ENCODE measurements at regions not wholly inside any gene's neighbourhood (a gene's known extent, or its start where the extent isn't known, plus 50 kb on each side); places are given as distances from the start of the nearest gene placed in this dataset.
"Not testable (repeated sequence)": the region's sequence is repeated elsewhere in the genome, so short reads cannot be mapped to it uniquely, and the experiment has no call there.

GRCh38 chr13:73521985-73522524, 463.2 kb downstream of the KLF5 start:
- Mint-ChIP-seq H3K4me1 (peaks cover 57% of the 10 kb centered on the region), H3K27ac (peak overlapping the region; percentile 64), H3K27me3 (ENCODE audit: low read depth) (no peaks in the 10 kb centered on the region), H3K9me3 (peaks cover 9% of the 10 kb centered on the region), H3K4me3 (no peak overlapping the region), H3K36me3 (no peaks in the 10 kb centered on the region)
- DNase-seq (ENCODE audit: low spot score in 2 of 2, unreplicated experiment in 2 of 2), result no peak
- TF ChIP-seq, protein P1, sequence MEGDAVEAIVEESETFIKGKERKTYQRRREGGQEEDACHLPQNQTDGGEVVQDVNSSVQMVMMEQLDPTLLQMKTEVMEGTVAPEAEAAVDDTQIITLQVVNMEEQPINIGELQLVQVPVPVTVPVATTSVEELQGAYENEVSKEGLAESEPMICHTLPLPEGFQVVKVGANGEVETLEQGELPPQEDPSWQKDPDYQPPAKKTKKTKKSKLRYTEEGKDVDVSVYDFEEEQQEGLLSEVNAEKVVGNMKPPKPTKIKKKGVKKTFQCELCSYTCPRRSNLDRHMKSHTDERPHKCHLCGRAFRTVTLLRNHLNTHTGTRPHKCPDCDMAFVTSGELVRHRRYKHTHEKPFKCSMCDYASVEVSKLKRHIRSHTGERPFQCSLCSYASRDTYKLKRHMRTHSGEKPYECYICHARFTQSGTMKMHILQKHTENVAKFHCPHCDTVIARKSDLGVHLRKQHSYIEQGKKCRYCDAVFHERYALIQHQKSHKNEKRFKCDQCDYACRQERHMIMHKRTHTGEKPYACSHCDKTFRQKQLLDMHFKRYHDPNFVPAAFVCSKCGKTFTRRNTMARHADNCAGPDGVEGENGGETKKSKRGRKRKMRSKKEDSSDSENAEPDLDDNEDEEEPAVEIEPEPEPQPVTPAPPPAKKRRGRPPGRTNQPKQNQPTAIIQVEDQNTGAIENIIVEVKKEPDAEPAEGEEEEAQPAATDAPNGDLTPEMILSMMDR (IDR thresholded peaks at IDR 0.05; ENCODE audit: unreplicated experiment), result no peak

GRCh38 chr13:73521290-73521624, 462.5 kb downstream of the KLF5 start:
- TF ChIP-seq, protein P1 (IDR thresholded peaks at IDR 0.05; ENCODE audit: unreplicated experiment), result no peak
- Mint-ChIP-seq H3K27me3 (ENCODE audit: low read depth) (no peaks in the 10 kb centered on the region), H3K4me3 (no peak overlapping the region), H3K36me3 (no peaks in the 10 kb centered on the region), H3K27ac (peak overlapping the region; percentile 73), H3K4me1 (peaks cover 57% of the 10 kb centered on the region), H3K9me3 (peaks cover 8% of the 10 kb centered on the region)
- no peak for DNase-seq (ENCODE audit: low spot score in 2 of 2, unreplicated experiment in 2 of 2)

GRCh38 chr13:73520566-73521289, 461.9 kb downstream of the KLF5 start:
- no peak for DNase-seq (ENCODE audit: low spot score in 2 of 2, unreplicated experiment in 2 of 2)
- Mint-ChIP-seq H3K27ac (peak overlapping the region; percentile 73), H3K4me3 (no peak overlapping the region), H3K27me3 (ENCODE audit: low read depth) (no peaks in the 10 kb centered on the region), H3K36me3 (peaks cover under 1% of the 10 kb centered on the region), H3K4me1 (peaks cover 57% of the 10 kb centered on the region), H3K9me3 (peaks cover 11% of the 10 kb centered on the region)
- TF ChIP-seq, protein P1 (IDR thresholded peaks at IDR 0.05; ENCODE audit: unreplicated experiment), result no peak

DNA sequence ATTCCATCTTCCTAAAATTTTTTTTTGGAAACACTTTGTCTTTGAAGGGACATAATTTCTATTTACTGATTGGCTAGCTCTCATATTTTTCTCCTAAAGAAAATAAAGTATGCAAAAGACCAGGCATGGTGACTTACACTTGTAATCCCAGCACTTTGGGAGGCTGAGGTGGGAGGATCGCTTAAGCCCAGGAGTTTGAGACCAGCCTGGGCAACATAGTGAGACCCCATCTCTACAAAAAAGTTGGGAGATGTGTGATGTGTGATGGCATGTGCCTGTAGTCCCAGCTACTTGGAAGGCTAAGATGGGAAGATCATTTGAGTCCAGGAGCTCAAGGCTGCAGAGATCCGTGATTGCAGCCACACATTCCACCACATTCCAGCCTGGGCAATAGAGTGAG, 461.3 kb downstream of the KLF5 start:
- Mint-ChIP-seq H3K4me1 (peaks cover 57% of the 10 kb centered on the region), H3K27ac (peak overlapping the region; percentile 89), H3K9me3 (peaks cover 16% of the 10 kb centered on the region)
- H3K36me3 Mint-ChIP-seq; DNase-seq (ENCODE audit: low spot score in 2 of 2, unreplicated experiment in 2 of 2); H3K27me3 Mint-ChIP-seq (ENCODE audit: low read depth); H3K4me3 Mint-ChIP-seq: not testable (repeated sequence)

DNA sequence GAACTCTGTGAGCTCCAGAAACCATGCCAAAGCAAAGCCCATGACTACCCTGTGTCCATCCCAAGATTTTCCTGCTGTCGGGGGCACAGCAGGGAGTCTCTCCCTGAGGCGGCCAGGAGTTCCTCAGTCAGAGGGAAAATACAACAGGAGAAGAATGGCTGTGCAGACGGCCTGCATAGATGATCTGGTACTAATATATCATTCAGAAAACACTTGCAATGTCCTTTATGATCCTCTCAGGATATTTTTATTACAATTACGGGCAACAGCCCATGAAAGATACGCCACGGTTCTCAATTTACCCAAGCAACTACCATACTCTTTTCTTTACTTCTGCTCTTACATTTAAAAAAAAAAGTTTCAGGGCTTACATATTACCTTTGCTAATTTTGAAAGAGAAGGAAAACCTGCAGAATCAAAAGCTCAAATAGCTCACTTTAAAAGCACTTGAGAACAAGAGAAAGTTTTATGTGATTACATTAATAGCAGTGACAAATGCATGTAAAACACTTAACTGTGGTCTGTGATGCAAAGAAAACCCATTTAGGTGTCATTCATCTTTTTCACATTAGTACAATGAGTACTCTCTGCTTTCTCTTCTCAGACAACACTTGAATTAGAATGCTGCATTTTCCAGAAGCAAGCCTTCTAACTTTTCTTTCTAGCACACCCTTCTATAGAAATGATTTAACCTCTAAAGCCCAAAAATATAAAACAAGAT, 460.8 kb downstream of the KLF5 start:
- TF ChIP-seq, protein P1 (IDR thresholded peaks at IDR 0.05; ENCODE audit: unreplicated experiment), result no peak
- H3K4me3 Mint-ChIP-seq, result no peak overlapping the region
- no peak for DNase-seq (ENCODE audit: low spot score in 2 of 2, unreplicated experiment in 2 of 2)
- H3K9me3 Mint-ChIP-seq, result peaks cover 16% of the 10 kb centered on the region
- H3K27me3 Mint-ChIP-seq (ENCODE audit: low read depth), result no peaks in the 10 kb centered on the region
- H3K4me1 Mint-ChIP-seq, result peaks cover 55% of the 10 kb centered on the region
- peaks cover 2% of the 10 kb centered on the region for H3K36me3 Mint-ChIP-seq
- peak overlapping the region; percentile 89 for H3K27ac Mint-ChIP-seq

GRCh38 chr13:73517766-73518165, 459.0 kb downstream of the KLF5 start:
- Mint-ChIP-seq H3K9me3 (peaks cover 16% of the 10 kb centered on the region), H3K27ac (peak overlapping the region; percentile 91), H3K27me3 (ENCODE audit: low read depth) (no peaks in the 10 kb centered on the region), H3K36me3 (peaks cover 2% of the 10 kb centered on the region), H3K4me3 (no peak overlapping the region), H3K4me1 (peaks cover 66% of the 10 kb centered on the region)
- TF ChIP-seq, protein P1 (IDR thresholded peaks at IDR 0.05; ENCODE audit: unreplicated experiment), result no peak
- DNase-seq (ENCODE audit: low spot score in 2 of 2, unreplicated experiment in 2 of 2), result no peak

Data from mesothelial cell of epicardium (in vitro differentiated cells).